Hindlimb muscle (tissue), 1 donor: ENCODE measurements at regions not wholly inside any gene's neighbourhood (a gene's known extent, or its start where the extent isn't known, plus 50 kb on each side); places are given as distances from the start of the nearest gene placed in this dataset.

Experiments used
- DNase-seq: peaks from one replicate; pipeline ENCODE4 v3.0.0-alpha.2; 2013

DNA sequence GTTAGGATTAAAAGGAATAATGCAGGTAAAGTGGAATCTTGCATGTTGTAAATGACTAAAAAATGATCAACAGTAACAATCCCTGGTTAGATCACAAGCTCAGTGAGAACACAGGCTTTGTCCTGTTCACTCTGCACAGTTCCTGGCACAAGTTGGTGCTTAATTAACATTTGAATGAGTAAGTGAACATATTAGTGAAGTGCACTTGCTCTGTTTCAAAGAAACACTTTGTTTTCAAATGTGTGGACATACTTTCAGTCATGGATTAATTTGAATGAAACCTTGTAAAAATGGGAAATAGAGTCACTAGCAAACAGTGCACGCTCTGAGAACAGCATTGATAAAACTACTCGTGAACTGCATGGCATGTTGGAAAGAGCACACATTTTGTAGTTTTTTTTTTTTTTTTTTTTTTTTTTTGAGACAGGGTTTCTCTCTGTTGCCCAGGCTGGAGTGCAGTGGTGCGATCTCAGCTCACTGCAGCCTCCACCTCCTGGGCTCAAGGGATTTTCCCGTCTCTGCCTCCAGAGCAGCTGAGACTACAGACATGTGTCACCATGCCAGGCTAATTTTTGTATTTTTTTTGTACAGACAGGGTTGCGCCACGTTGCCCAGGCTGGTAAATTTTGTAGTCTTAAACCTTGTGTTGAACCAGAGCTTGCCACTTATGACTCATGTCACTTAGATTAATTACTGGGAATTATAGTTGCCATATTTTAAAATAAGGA is 159.9 kb downstream of the LURAP1L start:
- DNase-seq: no peak

DNA sequence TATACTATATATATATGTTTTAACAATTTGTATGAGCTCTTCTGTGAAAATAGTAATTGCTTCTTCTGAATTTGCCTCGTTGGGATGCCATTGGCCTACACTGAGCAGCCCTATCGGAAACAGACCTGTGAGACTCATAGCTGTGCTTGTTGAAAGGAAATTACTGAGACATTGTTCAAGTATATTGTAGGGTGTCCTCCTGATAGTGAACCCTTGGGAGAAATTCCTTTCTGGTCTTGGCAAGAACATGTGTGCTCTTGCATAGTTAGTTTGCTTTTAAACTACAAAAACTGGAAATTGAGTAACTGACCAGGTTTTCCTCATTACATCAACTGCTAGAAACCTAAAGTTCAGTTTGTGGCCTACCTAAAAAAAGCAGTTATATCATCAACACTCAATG is 160.9 kb downstream of the LURAP1L start:
- DNase-seq: peak; percentile 14

DNA sequence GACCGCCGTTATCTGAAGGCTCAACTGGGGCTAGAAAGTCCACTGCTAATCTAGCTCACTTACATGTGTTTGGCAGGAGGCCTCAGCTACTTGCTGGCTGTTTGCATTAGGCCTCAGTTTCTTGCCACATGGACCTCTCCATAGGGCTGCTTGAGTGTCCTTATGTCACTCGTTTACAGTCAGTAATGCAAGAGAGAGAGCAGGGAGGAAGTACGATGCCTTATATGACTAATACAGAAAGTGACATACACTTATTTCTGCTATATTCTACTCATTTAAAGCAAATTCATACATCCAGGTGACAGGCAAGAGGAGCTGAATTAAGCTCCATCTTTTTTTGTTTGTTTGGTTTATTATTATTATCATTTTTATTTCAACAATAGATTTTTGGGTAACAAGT is 179.6 kb downstream of the LURAP1L start:
- DNase-seq: no peak

DNA sequence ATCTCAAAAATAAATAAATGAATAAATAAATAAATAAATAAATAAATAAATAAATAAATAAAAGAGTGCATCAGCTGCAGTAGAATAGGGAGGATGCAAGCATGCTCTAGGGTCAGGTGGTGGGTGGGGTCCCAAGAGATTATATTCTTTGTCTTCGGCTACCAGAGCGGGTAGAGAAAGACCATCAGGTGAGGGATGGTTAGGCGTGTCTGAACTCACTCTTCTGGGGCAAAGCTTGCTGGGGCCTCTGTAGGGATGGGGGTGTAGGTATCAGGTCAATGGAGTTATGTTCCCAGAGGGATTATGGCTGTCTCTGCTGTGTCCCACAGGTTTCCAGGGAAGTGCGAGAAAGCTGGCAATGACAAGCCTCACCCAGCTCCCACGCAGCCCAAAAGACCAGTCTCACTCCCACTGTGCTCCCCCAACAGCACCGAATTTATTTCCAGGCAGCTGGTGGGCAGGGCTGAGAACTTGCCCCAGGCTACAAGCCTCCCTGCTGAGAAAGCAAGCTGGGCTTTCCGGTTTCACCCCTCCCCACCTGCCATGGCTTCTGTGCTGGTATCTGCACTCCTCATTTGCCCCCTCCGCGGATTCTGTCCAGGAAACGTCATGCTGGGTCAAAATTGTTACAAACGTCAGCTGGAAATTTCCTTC is 180.8 kb downstream of the LURAP1L start:
- no peak for DNase-seq

DNA sequence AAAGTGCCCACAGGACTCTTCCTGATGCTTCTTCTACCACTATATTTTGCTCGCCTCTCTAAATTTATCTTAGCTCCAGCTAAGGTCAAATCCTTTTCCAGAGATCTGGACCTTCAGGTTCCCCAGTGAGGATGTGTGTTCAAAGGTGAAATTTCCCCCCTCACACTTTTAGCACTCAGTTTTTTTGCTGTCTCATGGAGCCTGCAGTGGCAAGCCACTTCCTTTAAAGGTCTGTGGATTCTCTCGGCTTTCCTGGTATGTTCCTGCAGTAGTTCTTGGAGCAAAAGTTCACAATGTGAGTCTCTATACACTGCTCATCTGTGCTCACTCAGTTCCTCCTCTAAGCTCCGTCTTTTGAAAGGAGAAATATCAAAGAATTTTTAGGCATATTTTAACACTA is 181.4 kb downstream of the LURAP1L start:
- DNase-seq: no peak

DNA sequence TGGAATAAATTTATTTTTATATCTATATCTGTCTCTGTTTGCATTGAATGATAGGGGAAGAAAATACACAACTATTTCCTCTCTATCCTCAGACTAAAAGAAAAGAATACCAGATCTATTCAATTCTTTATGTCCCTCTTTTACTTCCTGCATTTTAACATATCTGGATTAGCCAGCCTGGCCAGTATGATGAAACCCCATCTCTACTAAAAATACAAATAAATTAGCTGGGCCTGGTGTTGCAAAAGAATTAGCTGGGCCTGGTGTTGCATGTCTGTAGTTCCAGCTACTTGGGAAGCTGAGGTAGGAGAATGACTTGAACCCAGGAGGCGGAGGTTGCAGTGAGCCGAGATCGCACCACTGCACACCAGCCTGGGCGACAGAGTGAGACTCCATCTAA is 182.0 kb downstream of the LURAP1L start:
- DNase-seq: no peak

DNA sequence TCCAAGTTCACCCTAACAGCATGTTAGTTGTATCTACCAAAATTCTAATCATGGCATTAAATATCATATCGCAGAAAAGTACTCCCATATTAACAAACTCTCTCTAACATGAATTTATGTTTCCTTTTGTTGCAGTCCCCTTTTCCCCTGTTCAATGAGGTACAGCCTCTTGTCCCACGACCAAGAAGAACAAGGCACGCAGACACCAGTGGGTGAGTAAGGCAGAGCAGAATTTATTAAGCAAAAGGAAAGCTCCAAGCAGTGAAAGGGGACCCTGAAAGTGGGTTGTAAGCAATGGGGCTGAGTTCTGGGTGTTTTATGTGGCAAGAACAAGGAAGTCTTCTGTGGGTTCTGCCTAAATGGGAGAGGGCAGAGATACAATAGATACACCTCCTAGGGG is 183.5 kb downstream of the LURAP1L start:
- DNase-seq: no peak

DNA sequence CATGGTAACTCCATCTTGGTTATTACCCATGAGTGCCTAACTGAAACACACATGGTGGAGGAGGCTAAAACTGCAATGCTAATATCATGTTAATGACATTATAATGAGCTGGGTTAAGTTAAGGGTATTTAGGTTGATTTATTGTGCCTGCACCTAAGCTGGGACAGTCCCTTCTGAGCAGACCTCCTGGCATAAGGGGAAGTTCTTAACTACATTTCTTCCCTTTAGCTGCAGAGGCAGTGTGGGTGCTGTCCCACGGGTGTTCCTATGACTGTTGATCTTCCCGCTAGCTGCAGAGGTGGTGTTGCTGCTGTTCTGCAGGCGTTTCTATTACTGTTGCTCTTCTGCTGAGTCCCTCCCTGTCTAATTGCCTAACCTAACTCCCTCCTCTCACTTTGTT is 183.9 kb downstream of the LURAP1L start:
- DNase-seq: no peak

DNA sequence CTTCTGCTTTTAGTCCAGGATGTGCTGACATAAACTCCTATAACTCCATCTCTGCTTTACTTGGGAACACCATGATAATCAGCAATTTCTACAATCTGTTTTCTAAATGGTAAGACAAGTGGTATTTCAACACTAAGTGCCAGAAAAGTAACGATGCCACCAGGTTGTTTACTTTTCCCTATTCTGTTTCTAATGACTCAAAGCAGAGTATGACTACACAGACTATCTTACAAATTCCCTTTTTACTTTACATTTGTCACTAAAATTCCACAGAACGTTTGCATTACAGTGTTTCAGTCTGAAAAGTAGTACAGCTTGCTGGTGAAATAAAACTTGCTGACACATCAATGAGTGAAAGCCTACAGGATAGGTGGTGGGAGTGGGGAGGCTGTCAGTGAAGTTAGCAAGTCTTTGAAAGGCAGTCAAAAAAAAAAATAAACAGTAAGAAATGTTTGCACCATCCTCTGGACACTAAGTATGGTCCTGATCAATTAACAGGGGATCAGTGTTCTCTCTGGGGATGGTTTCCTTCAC is 186.5 kb downstream of the LURAP1L start:
- no peak for DNase-seq

DNA sequence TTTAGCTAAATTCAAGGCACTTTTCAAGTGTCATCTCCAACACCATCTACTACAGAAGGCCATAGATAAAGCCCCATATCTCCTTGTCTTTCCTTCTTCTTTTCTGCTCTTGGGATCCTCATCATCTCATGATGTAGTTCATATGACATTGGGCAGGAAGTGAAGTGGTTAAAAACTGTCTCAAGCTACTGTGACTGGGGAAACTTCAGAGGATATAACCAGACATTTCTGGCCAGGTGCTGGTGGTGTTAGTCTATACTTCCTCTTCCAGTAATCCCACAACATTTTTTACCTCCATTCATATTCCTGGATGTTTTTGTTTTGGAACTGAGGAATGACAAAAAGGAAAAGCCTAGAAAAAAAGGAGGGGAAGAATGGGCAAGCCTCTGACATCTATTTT is 188.7 kb downstream of the LURAP1L start:
- no peak for DNase-seq

DNA sequence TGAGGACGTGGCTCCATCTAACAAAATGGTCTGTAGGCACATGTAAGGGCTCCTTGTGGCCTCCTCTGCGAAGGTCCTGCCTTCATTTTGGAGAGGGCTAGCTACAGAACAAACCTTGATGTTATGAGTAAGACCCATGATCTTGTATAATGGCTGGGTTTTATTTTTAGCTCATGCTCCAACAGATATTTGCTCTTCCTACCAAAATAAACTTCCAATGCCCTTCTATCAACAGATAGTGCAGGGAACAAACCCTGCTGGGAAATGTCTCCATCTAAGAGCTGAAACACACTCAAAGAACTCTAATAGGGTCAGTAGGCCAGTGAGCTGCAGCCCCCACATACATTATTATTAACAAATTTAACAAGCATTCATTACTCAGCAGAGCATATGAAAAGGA is 189.5 kb downstream of the LURAP1L start:
- no peak for DNase-seq

DNA sequence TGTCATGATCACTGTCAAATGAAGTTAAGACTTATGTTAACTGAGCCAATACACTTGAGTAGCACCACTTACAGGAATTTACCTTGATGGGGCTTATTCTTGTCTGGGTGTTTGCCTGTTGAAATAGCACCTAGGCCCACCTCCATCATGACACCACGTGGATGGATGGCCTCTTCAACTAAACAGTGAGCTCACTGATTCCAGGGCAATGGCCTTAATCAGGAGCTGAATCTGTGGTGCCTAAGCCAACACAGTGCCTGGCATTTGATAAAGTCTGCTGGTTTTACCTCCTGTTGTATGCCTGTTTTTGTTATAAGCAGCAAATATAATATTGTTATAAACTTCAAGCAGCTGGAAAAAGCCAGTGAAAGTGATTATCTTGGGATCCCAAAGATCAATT is 190.5 kb downstream of the LURAP1L start:
- DNase-seq: no peak

DNA sequence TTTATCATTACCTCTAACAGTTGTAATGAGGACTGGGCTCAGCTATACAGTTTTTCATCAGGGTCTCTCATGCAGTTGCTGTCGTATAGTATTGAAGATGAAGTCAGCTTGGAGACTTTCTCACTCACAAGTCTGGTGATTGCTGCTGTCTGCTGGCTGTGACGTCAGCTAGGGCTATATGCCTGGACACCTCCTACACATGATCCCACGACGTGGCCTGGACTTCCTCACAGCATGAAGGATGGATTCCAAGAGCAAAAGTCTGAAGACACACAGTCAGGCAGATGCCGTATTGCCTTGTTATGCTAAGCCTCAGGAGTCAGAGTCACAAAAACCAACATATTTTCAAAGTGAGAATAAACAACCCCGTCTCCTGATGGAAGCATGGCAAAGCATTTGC is 193.3 kb downstream of the LURAP1L start:
- DNase-seq: no peak

DNA sequence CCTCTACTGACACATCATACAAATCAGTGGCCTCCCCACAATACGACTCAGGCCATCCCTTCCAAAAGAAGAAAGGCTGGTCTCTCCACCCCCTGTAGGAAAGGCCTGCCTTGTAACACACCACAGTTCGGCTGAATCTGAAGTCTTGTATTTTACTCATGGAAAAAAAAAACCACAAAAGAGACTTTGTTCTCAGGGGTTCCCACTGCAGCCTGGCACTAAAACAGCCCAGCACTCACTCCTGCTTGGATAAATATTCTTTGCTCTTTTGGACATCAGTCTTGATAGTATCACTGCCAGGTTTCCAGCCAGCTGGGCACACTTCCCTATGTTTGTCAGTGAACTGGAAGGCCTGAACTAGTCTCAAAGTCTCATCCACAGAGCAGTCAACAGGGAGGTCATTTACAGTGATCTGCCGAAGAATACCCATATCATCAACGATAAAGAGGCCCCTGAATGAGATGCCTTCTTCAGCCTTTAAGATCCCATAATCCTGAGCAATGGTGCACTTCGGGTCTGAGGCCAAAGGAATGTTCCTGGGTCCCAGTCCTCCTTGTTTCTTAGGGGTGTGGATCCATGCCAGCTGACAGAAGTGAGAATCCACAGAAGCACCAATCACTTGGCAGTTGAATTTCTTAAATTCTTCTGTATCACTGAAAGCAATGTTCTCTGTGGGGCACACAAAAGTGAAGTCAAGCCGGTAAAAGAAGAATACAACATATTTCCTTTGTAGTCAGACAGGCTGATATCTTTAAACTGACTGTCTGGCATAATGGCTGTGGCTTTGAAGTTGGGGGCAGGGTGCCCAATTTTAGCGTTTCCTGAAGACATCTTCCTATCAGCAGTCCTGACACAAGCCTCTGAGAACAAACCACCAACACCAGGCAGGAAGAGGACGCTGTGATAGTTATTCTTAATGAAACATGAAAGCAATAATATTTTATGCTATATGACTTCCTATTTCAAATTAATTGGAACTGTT is 198.1 kb downstream of the LURAP1L start:
- no peak for DNase-seq

DNA sequence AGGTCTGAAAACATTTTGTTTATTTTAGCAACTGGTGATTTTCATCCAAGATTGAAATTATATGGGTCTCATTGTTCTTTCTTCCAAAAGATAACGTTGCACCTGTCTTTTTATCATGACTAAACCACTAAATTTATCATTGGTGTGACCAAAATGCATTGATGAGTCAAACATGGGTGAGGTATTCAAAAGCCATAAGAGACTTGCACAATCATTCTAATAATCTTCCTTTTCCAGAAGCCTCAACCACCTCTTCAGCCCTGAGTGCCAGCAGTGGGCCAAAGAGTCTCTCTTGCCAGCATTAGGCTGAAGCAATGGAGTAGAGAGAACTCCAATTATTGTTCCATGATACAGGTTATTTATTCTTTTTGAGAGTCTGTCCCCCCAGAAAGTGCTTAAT is 198.9 kb downstream of the LURAP1L start:
- no peak for DNase-seq

DNA sequence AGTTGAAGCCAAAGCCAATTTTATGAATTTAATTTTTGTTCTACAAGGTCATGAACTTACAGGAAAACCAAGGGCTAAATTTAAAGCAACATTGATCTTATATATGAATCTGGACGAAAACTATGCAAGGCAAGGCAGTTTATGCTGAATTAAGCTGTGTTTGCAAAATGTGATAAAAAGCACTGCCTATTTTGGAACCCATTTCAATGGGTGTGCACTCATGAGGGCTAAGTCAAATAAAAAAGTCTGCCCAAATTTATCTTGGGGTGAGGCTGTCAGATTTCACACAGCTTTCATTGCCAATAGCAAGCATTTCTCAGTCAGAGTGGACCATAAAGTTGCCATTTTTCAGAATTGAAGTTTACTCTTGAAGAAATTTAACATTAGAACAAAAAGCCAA is 199.9 kb downstream of the LURAP1L start:
- no peak for DNase-seq

DNA sequence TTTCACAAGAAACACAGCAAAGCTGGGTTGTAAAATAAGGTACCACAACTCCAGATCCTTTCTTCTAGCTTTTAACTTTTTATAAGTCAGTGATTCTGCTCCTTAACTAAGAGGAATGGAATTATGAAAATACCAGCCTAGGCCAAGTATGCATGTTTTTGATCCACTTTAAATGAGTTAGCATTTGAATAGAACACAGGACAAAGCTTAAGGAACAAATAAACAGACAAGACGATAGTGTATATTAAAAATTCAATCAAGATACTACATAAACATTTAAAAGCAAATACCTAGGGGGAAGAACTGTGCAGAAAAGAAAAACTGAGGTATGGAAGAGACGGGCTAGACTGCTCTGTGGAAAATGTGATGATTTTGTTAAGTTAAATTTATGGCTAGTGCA is 200.7 kb downstream of the LURAP1L start:
- no peak for DNase-seq

DNA sequence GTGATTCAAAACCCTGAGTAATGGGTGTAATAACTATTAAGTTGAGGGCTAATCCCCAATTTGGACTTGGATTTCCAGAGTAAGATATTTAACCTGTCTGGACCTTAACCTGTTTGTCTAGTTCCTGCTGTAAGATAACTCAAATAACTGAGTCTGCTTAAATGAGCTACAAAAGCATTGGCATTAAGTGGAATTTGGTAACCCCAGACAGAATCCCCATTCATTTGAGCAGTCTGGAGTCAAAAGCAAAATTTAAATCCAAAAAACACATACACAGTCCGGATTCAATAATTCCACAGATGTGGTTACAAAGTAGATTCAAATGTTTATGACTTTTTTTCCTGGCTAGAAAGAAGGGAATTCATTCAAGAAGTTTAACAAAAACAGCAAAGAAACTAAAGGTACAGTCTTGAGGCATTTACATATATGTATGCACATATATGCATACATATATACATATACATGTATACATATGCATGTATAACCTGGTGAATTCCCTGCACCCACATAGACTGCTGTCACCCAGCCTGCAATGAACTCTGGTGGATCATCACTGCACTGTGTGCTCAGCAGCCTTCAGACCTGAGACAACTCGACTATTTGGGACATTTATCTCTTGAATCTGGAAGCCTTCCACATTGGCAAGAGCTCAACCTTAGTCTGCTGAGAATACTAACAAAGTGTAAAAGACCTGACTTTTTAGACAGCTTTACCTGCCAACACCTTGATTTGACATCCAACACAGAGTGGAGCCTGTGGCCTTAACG is 205.4 kb downstream of the LURAP1L start:
- peak; percentile 50 for DNase-seq

DNA sequence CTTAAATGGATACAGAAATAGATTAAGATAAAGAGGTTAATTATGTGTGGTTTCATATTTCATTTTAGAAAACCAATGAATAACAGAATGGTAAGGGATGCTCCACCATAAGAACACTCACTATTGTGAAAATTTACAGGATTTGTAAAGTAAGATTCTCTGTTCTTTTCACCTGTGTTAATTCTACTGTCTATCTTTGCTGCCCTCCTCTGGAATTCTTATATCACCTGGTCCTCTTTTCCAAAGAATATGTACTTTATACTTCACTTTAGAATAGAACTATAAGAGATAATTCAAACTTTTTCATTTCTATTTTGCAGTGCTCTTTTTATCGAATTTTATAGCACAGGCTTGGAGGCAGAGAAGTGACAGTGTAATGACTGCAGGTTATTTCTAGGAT is 213.4 kb downstream of the LURAP1L start:
- no peak for DNase-seq

DNA sequence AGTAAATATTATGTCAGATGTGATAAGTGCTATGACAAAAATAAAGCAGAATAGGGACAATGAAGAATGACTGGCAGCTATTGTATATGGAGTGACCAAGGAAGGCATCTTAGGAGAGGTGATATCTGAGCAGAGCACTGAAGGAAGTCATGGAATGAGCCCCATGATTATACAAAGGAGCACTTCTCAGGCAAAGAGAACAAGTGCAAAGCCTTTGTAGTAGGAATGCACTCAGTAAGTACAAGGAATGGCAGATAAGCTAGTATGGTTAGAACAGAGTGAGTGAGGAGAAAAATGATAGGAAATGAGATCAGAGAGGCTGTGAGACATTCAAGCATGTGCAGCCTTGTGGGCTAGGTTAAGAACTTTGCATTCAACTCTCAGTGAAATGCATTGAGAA is 214.8 kb downstream of the LURAP1L start:
- DNase-seq: no peak

DNA sequence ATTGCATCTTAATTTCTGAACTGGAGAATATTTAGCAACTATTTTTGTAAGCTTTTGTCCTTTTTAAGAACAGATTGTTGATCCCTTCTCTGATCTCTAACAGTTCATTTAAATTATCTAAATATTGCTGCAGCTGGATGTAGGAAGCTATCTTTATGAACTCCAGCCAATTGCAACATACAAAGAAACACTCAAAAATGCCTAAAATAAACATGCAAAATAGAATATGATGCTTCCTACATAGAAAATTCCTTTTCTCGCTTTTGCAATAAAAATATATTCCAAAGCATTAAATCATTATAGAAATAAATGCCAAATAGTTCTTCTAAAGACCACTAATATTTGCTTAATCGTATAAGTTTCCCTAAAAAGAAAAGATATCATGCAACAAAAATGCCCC is 218.6 kb downstream of the LURAP1L start:
- DNase-seq: no peak

DNA sequence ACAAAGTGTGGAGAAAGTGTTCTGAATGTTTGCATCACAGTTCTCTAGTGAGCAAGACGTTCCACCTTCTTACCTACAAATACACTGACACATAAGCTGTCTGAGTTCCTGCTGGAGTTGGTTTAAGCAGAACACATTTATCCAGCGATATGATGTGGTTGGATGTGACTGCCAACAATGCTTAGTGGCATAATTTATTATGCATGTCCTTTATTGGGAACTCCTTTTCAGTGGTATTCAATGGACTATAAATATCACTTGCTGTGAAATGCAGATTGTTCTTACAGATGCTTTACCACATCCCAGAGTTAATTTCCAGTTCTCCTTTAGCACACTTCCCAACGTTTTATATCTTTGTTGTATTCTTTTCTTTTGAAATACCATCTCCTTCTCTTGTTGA is 222.2 kb downstream of the LURAP1L start:
- DNase-seq: no peak
